H9 (cell line): ENCODE measurements at regions not wholly inside any gene's neighbourhood (a gene's known extent, or its start where the extent isn't known, plus 50 kb on each side); places are given as distances from the start of the nearest gene placed in this dataset.

Source experiments
- DNase-seq: peaks from one replicate; pipeline ENCODE4 v3.0.0-alpha.2; 2017
- H2AFZ ChIP-seq: one replicate; pipeline ENCODE4 v1.6.1; 2013; ENCODE audit warnings: mild to moderate bottlenecking, low read length, control low read depth, moderate library complexity
- H2AK5ac ChIP-seq: 2 replicates; pipeline ENCODE4 v1.6.1; 2013; ENCODE audit warnings: low read length, control low read depth, mixed read lengths; ENCODE audit not compliant: insufficient read length
- H2BK120ac ChIP-seq: one replicate; pipeline ENCODE4 v1.6.1; 2013; ENCODE audit warnings: low read depth, mild to moderate bottlenecking, low read length, control low read depth, inconsistent platforms; ENCODE audit not compliant: poor library complexity, severe bottlenecking
- H2BK12ac ChIP-seq: 2 replicates; pipeline ENCODE4 v1.6.1; 2013; ENCODE audit warnings: low read length, control low read depth, mixed read lengths, low read depth; ENCODE audit not compliant: insufficient read length
- H2BK15ac ChIP-seq: 2 replicates; pipeline ENCODE4 v1.6.1; 2013; ENCODE audit warnings: low read depth, low read length, control low read depth
- H2BK20ac ChIP-seq: one replicate; pipeline ENCODE4 v1.6.1; 2013; ENCODE audit warnings: low read depth, mild to moderate bottlenecking, low read length, control low read depth, inconsistent platforms; ENCODE audit not compliant: poor library complexity, severe bottlenecking
- H2BK5ac ChIP-seq: 2 replicates; pipeline ENCODE4 v1.6.1; 2013; ENCODE audit warnings: low read length, control low read depth, mixed read lengths; ENCODE audit not compliant: insufficient read length
- H3K14ac ChIP-seq: 2 replicates; pipeline ENCODE4 v1.6.1; 2013; ENCODE audit warnings: low read length, control low read depth; ENCODE audit not compliant: insufficient read depth
- H3K18ac ChIP-seq: 2 replicates; pipeline ENCODE4 v1.6.1; 2013; ENCODE audit warnings: low read depth, mild to moderate bottlenecking, mixed read lengths, low read length, control low read depth; ENCODE audit not compliant: insufficient read length
- H3K23ac ChIP-seq: 2 replicates; pipeline ENCODE4 v1.6.1; 2013; ENCODE audit warnings: low read length, control low read depth, mixed read lengths, low read depth; ENCODE audit not compliant: insufficient read length
- H3K23me2 ChIP-seq: 2 replicates; pipeline ENCODE4 v1.6.1; 2013; ENCODE audit warnings: low read depth, mild to moderate bottlenecking, mixed read lengths, low read length, control low read depth; ENCODE audit not compliant: insufficient read length, poor library complexity, severe bottlenecking
- H3K27ac ChIP-seq: 2 replicates; pipeline ENCODE4 v1.5.1; 2013; ENCODE audit warnings: low read length, control low read depth, mixed read lengths, low read depth; ENCODE audit not compliant: insufficient read length
- H3K27me3 ChIP-seq: 2 replicates; pipeline ENCODE4 v1.6.1; 2013; ENCODE audit warnings: low read length, control low read depth, inconsistent platforms; ENCODE audit not compliant: insufficient read depth
- H3K4ac ChIP-seq: 2 replicates; pipeline ENCODE4 v1.6.1; 2013; ENCODE audit warnings: low read depth, mild to moderate bottlenecking, control low read depth, inconsistent platforms, low read length, moderate library complexity
- H3K4me1 ChIP-seq: 2 replicates; pipeline ENCODE4 v1.6.1; 2013; ENCODE audit warnings: low read length, control low read depth, inconsistent platforms; ENCODE audit not compliant: insufficient read depth
- H3K4me2 ChIP-seq: 2 replicates; pipeline ENCODE4 v1.6.1; 2013; ENCODE audit warnings: low read length, control low read depth, mixed read lengths; ENCODE audit not compliant: insufficient read length, insufficient read depth
- H3K56ac ChIP-seq: 2 replicates; pipeline ENCODE4 v1.6.1; 2013; ENCODE audit warnings: low read depth, mild to moderate bottlenecking, mixed read lengths, low read length, control low read depth; ENCODE audit not compliant: insufficient read length
- H3K79me1 ChIP-seq: 2 replicates; pipeline ENCODE4 v1.6.1; 2013; ENCODE audit warnings: low read depth, mild to moderate bottlenecking, moderate library complexity, low read length, control low read depth, inconsistent platforms; ENCODE audit not compliant: insufficient read depth, poor library complexity, severe bottlenecking
- H3K79me2 ChIP-seq: 2 replicates; pipeline ENCODE4 v1.6.1; 2013; ENCODE audit warnings: low read length, control low read depth, inconsistent platforms; ENCODE audit not compliant: insufficient read depth
- H3K9ac ChIP-seq: 2 replicates; pipeline ENCODE4 v1.6.1; 2013; ENCODE audit warnings: low read length, control low read depth, mixed read lengths; ENCODE audit not compliant: insufficient read length; ENCODE audit errors: extremely low read depth
- H3K9me3 ChIP-seq: one replicate; pipeline ENCODE4 v1.6.1; 2013; ENCODE audit warnings: low read depth, low read length, inconsistent platforms; ENCODE audit not compliant: control insufficient read depth
- H3T11ph ChIP-seq: one replicate; pipeline ENCODE4 v1.6.1; 2013; ENCODE audit warnings: mild to moderate bottlenecking, low read length, control low read depth, inconsistent platforms
- H4K20me1 ChIP-seq: one replicate; pipeline ENCODE4 v1.6.1; 2013; ENCODE audit not compliant: control insufficient read depth, insufficient read length, insufficient read depth
- H4K5ac ChIP-seq: 2 replicates; pipeline ENCODE4 v1.6.1; 2013; ENCODE audit warnings: low read depth, mild to moderate bottlenecking, mixed read lengths, low read length, control low read depth; ENCODE audit not compliant: insufficient read length
- H4K8ac ChIP-seq: replicated peaks from 2 replicates; pipeline ENCODE4 v1.6.1; 2013; ENCODE audit warnings: low read length, control low read depth, mixed read lengths, low read depth; ENCODE audit not compliant: insufficient read length
- H4K91ac ChIP-seq: 2 replicates; pipeline ENCODE4 v1.6.1; 2013; ENCODE audit warnings: low read depth, mild to moderate bottlenecking, moderate library complexity, mixed read lengths, low read length, control low read depth; ENCODE audit not compliant: insufficient read length
- H3K27ac Mint-ChIP-seq, 3 experiments: 2 replicates in 2 of 3; 3 replicates in 1 of 3; pipeline ENCODE4 v1.8.0; 2020 to 2021; ENCODE audit warnings: mixed read lengths in 3 of 3, mild to moderate bottlenecking in 1 of 3, moderate library complexity in 1 of 3
- H3K27me3 Mint-ChIP-seq: 2 replicates; pipeline ENCODE4 v1.8.0; 2021; ENCODE audit warnings: low read depth, mild to moderate bottlenecking, moderate library complexity, mixed read lengths
- H3K36me3 Mint-ChIP-seq, 3 experiments: 2 replicates in 2 of 3; 3 replicates in 1 of 3; pipeline ENCODE4 v1.8.0; 2020 to 2021; ENCODE audit warnings: low read depth in 3 of 3, mixed read lengths in 3 of 3; ENCODE audit not compliant: insufficient read depth in 1 of 3
- H3K4me1 Mint-ChIP-seq, 2 experiments: 2 replicates each; pipeline ENCODE4 v1.8.0; 2020; ENCODE audit warnings: mixed read lengths in 2 of 2
- H3K4me3 Mint-ChIP-seq, 2 experiments: 2 replicates in 1 of 2; 3 replicates in 1 of 2; pipeline ENCODE4 v1.8.0; 2020 to 2021; ENCODE audit warnings: mild to moderate bottlenecking in 2 of 2, mixed read lengths in 2 of 2, moderate library complexity in 1 of 2
- H3K9me3 Mint-ChIP-seq, 2 experiments: 2 replicates in 1 of 2; 3 replicates in 1 of 2; pipeline ENCODE4 v1.8.0; 2020; ENCODE audit warnings: mild to moderate bottlenecking in 2 of 2, mixed read lengths in 2 of 2, moderate library complexity in 1 of 2
- WGBS: extraction: QIAGEN DNeasy Blood & Tissue Kit; methylation state at CpG from one replicate; pipeline ENCODE4 v1.1.7; 2013; ENCODE audit warnings: missing lambda C conversion rate, low lambda C conversion rate, mixed read lengths; ENCODE audit not compliant: insufficient read length; ENCODE audit errors: extremely low coverage; 5-methylcytosine and 5-hydroxymethylcytosine counted together
- TF ChIP-seq, protein P1 (sequence below): fragments of 200-600 bp; sonication (generic); conservative IDR thresholded peaks from 3 replicates; pipeline ENCODE4 v1.8.0; 2021; ENCODE audit warnings: antibody characterized with exemption, mild to moderate bottlenecking

DNA sequence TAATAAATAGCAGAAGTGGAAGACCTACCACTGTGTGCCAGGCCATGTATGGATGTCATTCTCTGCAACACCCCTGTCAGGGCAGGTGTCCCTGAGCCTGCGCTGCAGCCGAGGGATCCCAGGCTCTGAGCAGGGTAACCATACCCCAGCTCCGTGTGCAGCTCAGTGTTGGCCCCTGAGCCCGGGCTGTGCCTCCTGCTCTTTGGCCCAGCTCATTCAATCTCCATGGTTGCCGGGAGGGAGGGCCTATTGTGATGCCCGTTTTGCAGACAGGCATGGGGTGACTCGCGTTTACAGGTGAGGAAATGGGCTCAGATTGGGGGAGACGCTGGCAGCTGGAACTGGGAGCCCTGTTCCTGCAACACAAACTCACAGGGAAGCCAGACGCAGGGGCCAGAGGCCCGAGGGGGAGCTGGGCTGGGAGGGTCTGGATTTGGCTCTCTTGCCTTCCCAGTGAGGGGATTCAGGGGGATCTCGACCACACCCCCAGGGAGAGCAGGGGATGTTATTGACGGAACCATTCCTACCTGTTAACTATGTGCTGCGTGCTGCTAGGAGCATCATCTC is 190.5 kb downstream of the IRF8 start:
- no CpG with 5 or more reads among the region's 14 CpGs for WGBS
- H3K27me3 Mint-ChIP-seq: peaks cover 2% of the 10 kb centered on the region
- no peaks in the 10 kb centered on the region for H3K4me1 ChIP-seq

More for the DNA sequence above, 190.5 kb downstream of the IRF8 start:
- H3K79me2 ChIP-seq: no peaks in the 10 kb centered on the region
- no peak overlapping the region for H4K8ac ChIP-seq
- H3K79me1 ChIP-seq: no peaks in the 10 kb centered on the region
- no peak for DNase-seq
- H4K91ac ChIP-seq: no peak overlapping the region
- no peak overlapping the region for H3K23ac ChIP-seq
- TF ChIP-seq, protein P1, sequence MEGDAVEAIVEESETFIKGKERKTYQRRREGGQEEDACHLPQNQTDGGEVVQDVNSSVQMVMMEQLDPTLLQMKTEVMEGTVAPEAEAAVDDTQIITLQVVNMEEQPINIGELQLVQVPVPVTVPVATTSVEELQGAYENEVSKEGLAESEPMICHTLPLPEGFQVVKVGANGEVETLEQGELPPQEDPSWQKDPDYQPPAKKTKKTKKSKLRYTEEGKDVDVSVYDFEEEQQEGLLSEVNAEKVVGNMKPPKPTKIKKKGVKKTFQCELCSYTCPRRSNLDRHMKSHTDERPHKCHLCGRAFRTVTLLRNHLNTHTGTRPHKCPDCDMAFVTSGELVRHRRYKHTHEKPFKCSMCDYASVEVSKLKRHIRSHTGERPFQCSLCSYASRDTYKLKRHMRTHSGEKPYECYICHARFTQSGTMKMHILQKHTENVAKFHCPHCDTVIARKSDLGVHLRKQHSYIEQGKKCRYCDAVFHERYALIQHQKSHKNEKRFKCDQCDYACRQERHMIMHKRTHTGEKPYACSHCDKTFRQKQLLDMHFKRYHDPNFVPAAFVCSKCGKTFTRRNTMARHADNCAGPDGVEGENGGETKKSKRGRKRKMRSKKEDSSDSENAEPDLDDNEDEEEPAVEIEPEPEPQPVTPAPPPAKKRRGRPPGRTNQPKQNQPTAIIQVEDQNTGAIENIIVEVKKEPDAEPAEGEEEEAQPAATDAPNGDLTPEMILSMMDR: no peak
- no peak overlapping the region for H2BK20ac ChIP-seq
- H3K4me2 ChIP-seq: no peak overlapping the region
- H2AK5ac ChIP-seq: no peak overlapping the region
- H3K14ac ChIP-seq: no peak overlapping the region; the same call in 1 of the 2 replicates
- no peak overlapping the region for H2BK120ac ChIP-seq
- no peak overlapping the region for H2AFZ ChIP-seq
- no peaks in the 10 kb centered on the region for H3K9me3 ChIP-seq
- H3K9ac ChIP-seq: no peak overlapping the region
- H3K4ac ChIP-seq: no peak overlapping the region
- no peak overlapping the region; a peak in 1 of 7 replicates for H3K27ac Mint-ChIP-seq
- H2BK5ac ChIP-seq: no peak overlapping the region
- no peaks in the 10 kb centered on the region for H3K27me3 ChIP-seq
- no peak overlapping the region for H2BK12ac ChIP-seq
- H3K9me3 Mint-ChIP-seq: no peaks in the 10 kb centered on the region
- no peak overlapping the region for H3K18ac ChIP-seq
- no peak overlapping the region for H2BK15ac ChIP-seq
- H3K36me3 Mint-ChIP-seq: no peaks in the 10 kb centered on the region
- no peak overlapping the region for H4K5ac ChIP-seq
- H3K23me2 ChIP-seq: no peaks in the 10 kb centered on the region
- no peak overlapping the region for H3K56ac ChIP-seq
- H3K4me3 Mint-ChIP-seq: no peak overlapping the region
- peaks cover 16 to 26% of the 10 kb centered on the region in 2 experiments for H3K4me1 Mint-ChIP-seq
- no peaks in the 10 kb centered on the region for H4K20me1 ChIP-seq
- no peak overlapping the region for H3K27ac ChIP-seq
- H3T11ph ChIP-seq: no peak overlapping the region
